Neuronal stem cell (in vitro differentiated cells): ENCODE measurements at regions not wholly inside any gene's neighbourhood (a gene's known extent, or its start where the extent isn't known, plus 50 kb on each side); places are given as distances from the start of the nearest gene placed in this dataset.

Source experiments
- DNase-seq: peaks from one replicate; pipeline ENCODE4 v3.0.0-alpha.2; 2013; ENCODE audit warnings: low spot score
- H2AFZ ChIP-seq: one replicate; pipeline ENCODE4 v1.6.1; 2013; ENCODE audit warnings: mild to moderate bottlenecking, low read length, inconsistent platforms
- H2AK5ac ChIP-seq: 2 replicates; pipeline ENCODE4 v1.6.1; 2013; ENCODE audit warnings: low read depth, mild to moderate bottlenecking, inconsistent platforms, low read length, moderate library complexity, mixed read lengths
- H2BK120ac ChIP-seq: 2 replicates; pipeline ENCODE4 v1.6.1; 2013; ENCODE audit warnings: low read depth, mild to moderate bottlenecking, inconsistent platforms, low read length, moderate library complexity, mixed read lengths
- H2BK12ac ChIP-seq: one replicate; pipeline ENCODE4 v1.6.1; 2013; ENCODE audit warnings: low read length, inconsistent platforms
- H2BK15ac ChIP-seq: 2 replicates; pipeline ENCODE4 v1.6.1; 2013; ENCODE audit warnings: mild to moderate bottlenecking, low read length, inconsistent platforms, mixed read lengths
- H2BK5ac ChIP-seq: one replicate; pipeline ENCODE4 v1.6.1; 2013; ENCODE audit warnings: inconsistent platforms, mild to moderate bottlenecking, low read length, moderate library complexity
- H3K14ac ChIP-seq: one replicate; pipeline ENCODE4 v1.6.1; 2013; ENCODE audit warnings: low read length, inconsistent platforms
- H3K18ac ChIP-seq: 2 replicates; pipeline ENCODE4 v1.6.1; 2013; ENCODE audit warnings: low read length, inconsistent platforms
- H3K23ac ChIP-seq: 2 replicates; pipeline ENCODE4 v1.6.1; 2013; ENCODE audit warnings: low read depth, mild to moderate bottlenecking, mixed read lengths, low read length, inconsistent platforms; ENCODE audit not compliant: poor library complexity
- H3K27ac ChIP-seq: replicated peaks from 3 replicates; pipeline ENCODE4 v1.5.1; 2013; ENCODE audit warnings: low read length, inconsistent platforms
- H3K27me3 ChIP-seq, 3 experiments: 2 replicates each; pipeline ENCODE4 v1.6.1; 2013; ENCODE audit warnings: low read length in 3 of 3, mild to moderate bottlenecking in 2 of 3, inconsistent platforms in 1 of 3, low read depth in 1 of 3, mixed read lengths in 1 of 3, moderate library complexity in 1 of 3; ENCODE audit not compliant: control insufficient read depth in 3 of 3, insufficient read depth in 3 of 3
- H3K36me3 ChIP-seq, 2 donors: replicated peaks in 1 of 2; 2 replicates each; pipeline ENCODE4 v1.6.1; 2013; ENCODE audit warnings: low read length in 2 of 2; ENCODE audit not compliant: control insufficient read depth in 2 of 2, insufficient read depth in 2 of 2
- H3K4ac ChIP-seq: 2 replicates; pipeline ENCODE4 v1.6.1; 2013; ENCODE audit warnings: inconsistent platforms, mild to moderate bottlenecking, low read length, moderate library complexity
- H3K4me1 ChIP-seq, 2 donors: 1 replicate in 1 of 2; 2 replicates in 1 of 2; pipeline ENCODE4 v1.6.1; 2013; ENCODE audit warnings: low read length in 2 of 2, low read depth in 1 of 2; ENCODE audit not compliant: control insufficient read depth in 2 of 2, insufficient read depth in 1 of 2
- H3K4me2 ChIP-seq: one replicate; pipeline ENCODE4 v1.6.1; 2013; ENCODE audit warnings: mild to moderate bottlenecking, low read length, inconsistent platforms; ENCODE audit not compliant: insufficient read depth, poor library complexity, severe bottlenecking
- H3K4me3 ChIP-seq, 2 donors: 2 replicates each; pipeline ENCODE4 v1.5.1; 2013; ENCODE audit warnings: low read length in 2 of 2, mild to moderate bottlenecking in 2 of 2, inconsistent platforms in 1 of 2, moderate library complexity in 1 of 2
- H3K79me1 ChIP-seq: one replicate; pipeline ENCODE4 v1.6.1; 2013; ENCODE audit warnings: low read depth, mild to moderate bottlenecking, inconsistent platforms, low read length, moderate library complexity
- H3K9ac ChIP-seq: one replicate; pipeline ENCODE4 v1.6.1; 2013; ENCODE audit warnings: mild to moderate bottlenecking, low read depth, low read length, inconsistent platforms; ENCODE audit not compliant: poor library complexity
- H3K9me3 ChIP-seq, 2 donors: replicated peaks in 1 of 2; 2 replicates each; pipeline versions ENCODE3 to v1.6.1; 2013; ENCODE audit warnings: low read length in 2 of 2, mild to moderate bottlenecking in 2 of 2, inconsistent platforms in 1 of 2, low read depth in 1 of 2, mixed read lengths in 1 of 2, moderate library complexity in 1 of 2; ENCODE audit not compliant: control insufficient read depth in 2 of 2, insufficient read depth in 1 of 2
- H4K8ac ChIP-seq: one replicate; pipeline ENCODE4 v1.6.1; 2013; ENCODE audit warnings: low read depth, mild to moderate bottlenecking, inconsistent platforms, low read length, moderate library complexity
- H4K91ac ChIP-seq: one replicate; pipeline ENCODE4 v1.6.1; 2013; ENCODE audit warnings: low read length, low read depth, mild to moderate bottlenecking, inconsistent platforms; ENCODE audit not compliant: poor library complexity
- WGBS, 2 donors: extraction: QIAGEN DNeasy Blood & Tissue Kit; methylation state at CpG; one replicate each; pipeline ENCODE4 v1.1.7; 2013; ENCODE audit warnings: missing lambda C conversion rate in 2 of 2, mixed read lengths in 1 of 2; ENCODE audit not compliant: insufficient read length in 2 of 2, insufficient replicate concordance in 1 of 2; ENCODE audit errors: extremely low coverage in 2 of 2; 5-methylcytosine and 5-hydroxymethylcytosine counted together

- H3K9me3 ChIP-seq = no peaks in the 10 kb centered on the region
- WGBS, 2 donors = no CpG with 5 or more reads among the region's 9 CpGs
- no peak for DNase-seq
These were observed 534.7 kb downstream of the KLF12 start for GRCh38 chr13:73599232-73600128.

GRCh38 chr13:73598020-73598712, 536.0 kb downstream of the KLF12 start:
- H2BK5ac ChIP-seq = no peak overlapping the region
- H3K23ac ChIP-seq = no peak overlapping the region
- H3K9ac ChIP-seq = no peak overlapping the region
- H3K4me3 ChIP-seq = no peak overlapping the region
- no peaks in the 10 kb centered on the region for H3K9me3 ChIP-seq
- H3K14ac ChIP-seq = no peak overlapping the region
- H3K79me1 ChIP-seq = no peaks in the 10 kb centered on the region
- no peak overlapping the region for H2AFZ ChIP-seq
- no CpG with 5 or more reads among the region's 3 CpGs for WGBS, 2 donors
- no peak overlapping the region for H4K91ac ChIP-seq
- H2BK120ac ChIP-seq = no peak overlapping the region
- no peak for DNase-seq
- H2BK12ac ChIP-seq = no peak overlapping the region
- no peaks in the 10 kb centered on the region for H3K27me3 ChIP-seq
- no peak overlapping the region for H3K27ac ChIP-seq
- no peak overlapping the region for H3K4ac ChIP-seq
- no peak overlapping the region for H3K4me2 ChIP-seq
- H4K8ac ChIP-seq = no peak overlapping the region
- no peaks in the 10 kb centered on the region for H3K4me1 ChIP-seq
- H3K18ac ChIP-seq = no peak overlapping the region
- H2AK5ac ChIP-seq = no peak overlapping the region
- no peak overlapping the region for H2BK15ac ChIP-seq
- no peaks in the 10 kb centered on the region for H3K36me3 ChIP-seq

More at GRCh38 chr13:73599232-73600128, 534.7 kb downstream of the KLF12 start:
- Histone ChIP-seq H3K9ac (no peak overlapping the region), H3K4ac (no peak overlapping the region), H2BK5ac (no peak overlapping the region), H2AFZ (no peak overlapping the region), H3K23ac (no peak overlapping the region), H2AK5ac (no peak overlapping the region), H2BK120ac (no peak overlapping the region), H3K4me2 (no peak overlapping the region), H3K36me3 (no peaks in the 10 kb centered on the region), H2BK12ac (no peak overlapping the region), H3K18ac (no peak overlapping the region), H3K4me1 (no peaks in the 10 kb centered on the region), H3K14ac (no peak overlapping the region), H3K27me3 (no peaks in the 10 kb centered on the region), H3K79me1 (no peaks in the 10 kb centered on the region), H3K27ac (no peak overlapping the region), H4K91ac (no peak overlapping the region), H4K8ac (no peak overlapping the region), H3K4me3 (no peak overlapping the region), H2BK15ac (no peak overlapping the region)

- no CpG with 5 or more reads among the region's 1 CpG for WGBS, 2 donors
- no peak for DNase-seq
- no peak overlapping the region for H2BK15ac ChIP-seq
- no peak overlapping the region for H2BK12ac ChIP-seq
- H3K36me3 ChIP-seq = no peaks in the 10 kb centered on the region
- no peak overlapping the region for H3K18ac ChIP-seq
- H3K9me3 ChIP-seq = no peaks in the 10 kb centered on the region
- no peak overlapping the region for H2BK5ac ChIP-seq
- no peak overlapping the region for H3K27ac ChIP-seq
- no peak overlapping the region for H4K8ac ChIP-seq
- no peak overlapping the region for H4K91ac ChIP-seq
- H3K79me1 ChIP-seq = no peaks in the 10 kb centered on the region
- H3K4me1 ChIP-seq = no peaks in the 10 kb centered on the region
- H2AK5ac ChIP-seq = no peak overlapping the region
- H3K4ac ChIP-seq = no peak overlapping the region
- no peak overlapping the region for H3K9ac ChIP-seq
- H3K27me3 ChIP-seq = no peaks in the 10 kb centered on the region
- H3K4me2 ChIP-seq = no peak overlapping the region
- no peak overlapping the region for H2AFZ ChIP-seq
- no peak overlapping the region for H2BK120ac ChIP-seq
- no peak overlapping the region for H3K4me3 ChIP-seq
- no peak overlapping the region for H3K23ac ChIP-seq
- H3K14ac ChIP-seq = no peak overlapping the region
These were observed 537.6 kb downstream of the KLF5 start for GRCh38 chr13:73596382-73596781.

- Histone ChIP-seq H3K4me3 (no peak overlapping the region), H3K14ac (no peak overlapping the region), H2BK120ac (no peak overlapping the region), H3K18ac (no peak overlapping the region), H2AK5ac (no peak overlapping the region), H2AFZ (no peak overlapping the region), H3K9me3 (no peaks in the 10 kb centered on the region), H3K4ac (no peak overlapping the region), H3K23ac (no peak overlapping the region), H2BK12ac (no peak overlapping the region), H4K8ac (no peak overlapping the region), H3K79me1 (no peaks in the 10 kb centered on the region), H3K36me3 (no peaks in the 10 kb centered on the region), H2BK5ac (no peak overlapping the region), H2BK15ac (no peak overlapping the region), H3K4me1 (no peaks in the 10 kb centered on the region), H3K4me2 (no peak overlapping the region), H4K91ac (no peak overlapping the region), H3K27ac (no peak overlapping the region), H3K27me3 (no peaks in the 10 kb centered on the region), H3K9ac (no peak overlapping the region)
- DNase-seq = no peak
- WGBS, 2 donors = no CpG with 5 or more reads among the region's 6 CpGs
These were observed 534.5 kb downstream of the KLF5 start for GRCh38 chr13:73593199-73593765.
